Hematopoietic multipotent progenitor cell (in vitro differentiated cells): ENCODE measurements at regions not wholly inside any gene's neighbourhood (a gene's known extent, or its start where the extent isn't known, plus 50 kb on each side); places are given as distances from the start of the nearest gene placed in this dataset.

Experiments used
- DNase-seq, 3 donors: peaks; one replicate each; pipeline ENCODE4 v3.0.0-alpha.2; 2011 to 2015; ENCODE audit warnings: low read depth in 2 of 3, low spot score in 2 of 3

GRCh38 chr1:191551019-191551418, 607.2 kb upstream of the RGS18 start:
- DNase-seq: no peak

GRCh38 chr1:191558379-191558778, 599.9 kb upstream of the RGS18 start:
- DNase-seq: no peak

- DNase-seq: no peak
Observed at GRCh38 chr1:191561276-191561675, 597.0 kb upstream of the RGS18 start.

- no peak for DNase-seq
Observed at GRCh38 chr1:191564275-191564674, 594.0 kb upstream of the RGS18 start.

GRCh38 chr1:191572479-191572878, 585.8 kb upstream of the RGS18 start:
- DNase-seq: no peak

- no peak for DNase-seq
Observed at GRCh38 chr1:191575180-191575579, 583.1 kb upstream of the RGS18 start.

GRCh38 chr1:191575746-191576145, 582.5 kb upstream of the RGS18 start:
- DNase-seq: no peak

GRCh38 chr1:191577213-191577612, 581.0 kb upstream of the RGS18 start:
- no peak for DNase-seq

- DNase-seq: no peak
Observed at GRCh38 chr1:191578281-191578680, 580.0 kb upstream of the RGS18 start.

GRCh38 chr1:191579019-191579418, 579.2 kb upstream of the RGS18 start:
- DNase-seq: no peak

- DNase-seq: peak in 2 of 3 donors; percentile 2 to 41
Observed at GRCh38 chr1:191582169-191582568, 576.1 kb upstream of the RGS18 start.

GRCh38 chr1:191585095-191585494, 573.2 kb upstream of the RGS18 start:
- no peak for DNase-seq

- DNase-seq: no peak
Observed at GRCh38 chr1:191588905-191589304, 569.4 kb upstream of the RGS18 start.

- DNase-seq: no peak
Observed at GRCh38 chr1:191589536-191589935, 568.7 kb upstream of the RGS18 start.

- DNase-seq: no peak
Observed at GRCh38 chr1:191590578-191590977, 567.7 kb upstream of the RGS18 start.

- DNase-seq: no peak
Observed at GRCh38 chr1:191592039-191592438, 566.2 kb upstream of the RGS18 start.

GRCh38 chr1:191592907-191593306, 565.4 kb upstream of the RGS18 start:
- no peak for DNase-seq

GRCh38 chr1:191595170-191595569, 563.1 kb upstream of the RGS18 start:
- no peak for DNase-seq

- no peak for DNase-seq
Observed at GRCh38 chr1:191608367-191608766, 549.9 kb upstream of the RGS18 start.

- DNase-seq: no peak
Observed at GRCh38 chr1:191609305-191609704, 549.0 kb upstream of the RGS18 start.

- DNase-seq: no peak
Observed at GRCh38 chr1:191615101-191615821, 543.0 kb upstream of the RGS18 start.

- DNase-seq: no peak
Observed at GRCh38 chr1:191618181-191618580, 540.1 kb upstream of the RGS18 start.

- no peak for DNase-seq
Observed at GRCh38 chr1:191620883-191621282, 537.4 kb upstream of the RGS18 start.
